ENCODE measurements at regions not wholly inside any gene's neighbourhood (a gene's known extent, or its start where the extent isn't known, plus 50 kb on each side); places are given as distances from the start of the nearest gene placed in this dataset.

DNA sequence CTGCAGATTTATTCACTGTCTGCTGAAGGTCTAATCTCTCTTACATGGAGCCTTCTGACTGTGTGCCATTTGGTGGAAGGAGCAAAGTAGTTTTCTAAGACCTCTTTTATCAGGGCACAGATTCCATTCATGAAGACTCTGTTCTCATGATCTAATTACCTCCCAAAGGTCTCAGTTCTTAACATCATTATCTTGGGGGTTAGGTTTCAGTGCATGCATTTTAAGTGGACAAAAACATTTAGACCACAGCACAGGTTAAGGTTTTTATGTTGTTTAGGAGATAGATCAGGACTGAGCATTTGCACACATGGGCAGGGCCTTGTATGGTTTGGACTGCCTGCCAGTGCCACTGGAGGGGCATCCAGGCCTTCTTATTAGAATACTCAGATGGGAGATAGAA is 746.1 kb downstream of the C12orf50 start:
- dilution Hi-C loops (cut with MboI; ENCODE audit: extremely low pct_ligation_motif_present, low sequenced_read_pairs): no loop called here
- Histone ChIP-seq H3K9ac (replicated peaks; ENCODE audit: extremely low read depth, insufficient read depth, low read length) (no peak overlapping the region), H3K4me2 (ENCODE audit: insufficient read depth, low read length) (no peak overlapping the region), H4K20me1 (replicated peaks; ENCODE audit: control insufficient read depth, extremely low read depth, insufficient read depth, low read length) (no peaks in the 10 kb centered on the region), H3K9me1 (replicated peaks; ENCODE audit: control insufficient read depth, extremely low read depth, insufficient read depth, low read length) (no peaks in the 10 kb centered on the region), H3K27ac (ENCODE audit: insufficient read depth, low read depth, low read length) (no peak overlapping the region), H3K36me3 (ENCODE audit: control insufficient read depth in 2 of 2, extremely low read depth in 1 of 2, insufficient read depth in 2 of 2, low read length in 2 of 2) (no peaks in the 10 kb centered on the region), H2AFZ (ENCODE audit: low read depth, low read length) (no peak overlapping the region), H3K27me3 (ENCODE audit: control insufficient read depth in 2 of 2, insufficient read depth in 2 of 2, low read length in 2 of 2) (no peaks in the 10 kb centered on the region), H3K79me2 (ENCODE audit: control insufficient read depth, insufficient read depth, low read length) (no peaks in the 10 kb centered on the region), H3K4me1 (ENCODE audit: control insufficient read depth, extremely low read depth, insufficient read depth, low read length) (no peaks in the 10 kb centered on the region), H3K9me3 (replicated peaks; ENCODE audit: control insufficient read depth, insufficient read depth, low read length) (no peaks in the 10 kb centered on the region), H3K4me3 (replicated peaks in 1 of 3; ENCODE audit: insufficient read depth in 1 of 3, low read depth in 1 of 3, low read length in 3 of 3) (no peak overlapping the region)
- intact Hi-C loops (cut with micrococcal nuclease): no loop called here
- ChIA-PET POLR2A (no interaction called here), CTCF (interaction anchor here (1.2 kb wide), 1 partner anchor 9 kb away, joined by 3 read pairs; no protein-coding TSS in a partner anchor)
- TF ChIP-seq JUN (IDR thresholded peaks at IDR 0.05; ENCODE audit: borderline replicate concordance, insufficient read depth, insufficient read length, low read depth) (no peak), GATA2 (IDR thresholded peaks at IDR 0.05; ENCODE audit: insufficient read depth, insufficient read length, low read depth, low read length) (no peak), FOS (IDR thresholded peaks at IDR 0.05; ENCODE audit: borderline replicate concordance, insufficient read depth, low read length) (no peak), MYC (IDR thresholded peaks at IDR 0.05; ENCODE audit: low read depth, low read length) (no peak), EZH2 (IDR thresholded peaks at IDR 0.05; ENCODE audit: borderline replicate concordance, low read depth, low read length, severe bottlenecking) (no peak), POLR2AphosphoS5 (IDR thresholded peaks at IDR 0.05; ENCODE audit: insufficient read depth, low read depth, low read length) (no peak), POLR2A (IDR thresholded peaks at IDR 0.05; ENCODE audit: low read depth, low read length) (no peak)
- TF ChIP-seq, protein P1, sequence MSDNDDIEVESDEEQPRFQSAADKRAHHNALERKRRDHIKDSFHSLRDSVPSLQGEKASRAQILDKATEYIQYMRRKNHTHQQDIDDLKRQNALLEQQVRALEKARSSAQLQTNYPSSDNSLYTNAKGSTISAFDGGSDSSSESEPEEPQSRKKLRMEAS (IDR thresholded peaks at IDR 0.05; ENCODE audit: insufficient read depth, insufficient read length): no peak
- TF ChIP-seq, protein P2, sequence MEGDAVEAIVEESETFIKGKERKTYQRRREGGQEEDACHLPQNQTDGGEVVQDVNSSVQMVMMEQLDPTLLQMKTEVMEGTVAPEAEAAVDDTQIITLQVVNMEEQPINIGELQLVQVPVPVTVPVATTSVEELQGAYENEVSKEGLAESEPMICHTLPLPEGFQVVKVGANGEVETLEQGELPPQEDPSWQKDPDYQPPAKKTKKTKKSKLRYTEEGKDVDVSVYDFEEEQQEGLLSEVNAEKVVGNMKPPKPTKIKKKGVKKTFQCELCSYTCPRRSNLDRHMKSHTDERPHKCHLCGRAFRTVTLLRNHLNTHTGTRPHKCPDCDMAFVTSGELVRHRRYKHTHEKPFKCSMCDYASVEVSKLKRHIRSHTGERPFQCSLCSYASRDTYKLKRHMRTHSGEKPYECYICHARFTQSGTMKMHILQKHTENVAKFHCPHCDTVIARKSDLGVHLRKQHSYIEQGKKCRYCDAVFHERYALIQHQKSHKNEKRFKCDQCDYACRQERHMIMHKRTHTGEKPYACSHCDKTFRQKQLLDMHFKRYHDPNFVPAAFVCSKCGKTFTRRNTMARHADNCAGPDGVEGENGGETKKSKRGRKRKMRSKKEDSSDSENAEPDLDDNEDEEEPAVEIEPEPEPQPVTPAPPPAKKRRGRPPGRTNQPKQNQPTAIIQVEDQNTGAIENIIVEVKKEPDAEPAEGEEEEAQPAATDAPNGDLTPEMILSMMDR (IDR thresholded peaks at IDR 0.05; ENCODE audit: extremely low read depth in 1 of 2, insufficient read depth in 1 of 2, low read depth in 1 of 2, low read length in 2 of 2): no peak
- DNase-seq (ENCODE audit: low read depth, low spot score) (no peak), FAIRE-seq (no peak)
- no TSS peak for BruUV-seq (replicated peaks)

Data from endothelial cell of umbilical vein (primary cell).